Transverse colon (tissue), 4 donors: ENCODE measurements at regions not wholly inside any gene's neighbourhood (a gene's known extent, or its start where the extent isn't known, plus 50 kb on each side); places are given as distances from the start of the nearest gene placed in this dataset.
"Not testable (repeated sequence)": the region's sequence is repeated elsewhere in the genome, so short reads cannot be mapped to it uniquely, and the experiment has no call there.

Experiments used
- DNase-seq: peaks from one replicate; pipeline ENCODE4 v3.0.0-alpha.2; 2019
- H3K27ac ChIP-seq, 4 donors: fragments of 200-600 bp; sonication (generic); 2 replicates each; pipeline ENCODE4 v1.5.1; 2016 to 2018; ENCODE audit warnings: inconsistent platforms in 4 of 4
- H3K27me3 ChIP-seq: fragments of 200-600 bp; sonication (generic); 2 replicates; pipeline ENCODE4 v1.5.1; 2017; ENCODE audit warnings: inconsistent platforms
- H3K36me3 ChIP-seq, 4 donors: fragments of 200-600 bp; sonication (generic); 2 replicates each; pipeline ENCODE4 v1.5.1; 2017 to 2019; ENCODE audit warnings: inconsistent platforms in 4 of 4
- H3K4me1 ChIP-seq, 4 donors: fragments of 200-600 bp; sonication (generic); 2 replicates each; pipeline ENCODE4 v1.5.1; 2017 to 2020; ENCODE audit warnings: inconsistent platforms in 4 of 4
- H3K4me3 ChIP-seq, 4 donors: fragments of 200-600 bp; sonication (generic); 1 replicate in 1 of 4; 2 replicates in 3 of 4; pipeline versions ENCODE4 v1.5.1 to v1.6.1; 2017 to 2019; ENCODE audit warnings: inconsistent platforms in 4 of 4
- H3K9me3 ChIP-seq, 2 donors: fragments of 200-600 bp; sonication (generic); 2 replicates each; pipeline ENCODE4 v1.5.1; 2017 to 2019; ENCODE audit warnings: inconsistent platforms in 2 of 2
- CTCF ChIP-seq, 5 experiments: fragments of 200-600 bp in 3 of 5; fragments of 450-650 bp in 2 of 5; sonication (generic) in 3 of 5; IDR thresholded peaks; 1 replicate in 2 of 5; 2 replicates in 3 of 5; pipeline ENCODE4 v1.5.1; 2016 to 2017; ENCODE audit warnings: antibody characterized with exemption in 5 of 5, inconsistent platforms in 3 of 5, mild to moderate bottlenecking in 2 of 5, moderate library complexity in 1 of 5
- EP300 ChIP-seq: sonication (generic); formaldehyde crosslinking; IDR thresholded peaks from one replicate; pipeline ENCODE4 v1.6.1; 2017; ENCODE audit warnings: antibody characterized with exemption, low read depth
- POLR2A ChIP-seq: fragments of 450-650 bp; IDR thresholded peaks from one replicate; pipeline ENCODE4 v1.6.1; 2016; ENCODE audit warnings: antibody characterized with exemption, mild to moderate bottlenecking, moderate library complexity
- POLR2AphosphoS5 ChIP-seq, 3 donors: sonication (generic); formaldehyde crosslinking; IDR thresholded peaks; one replicate each; pipeline ENCODE4 v1.6.1; 2016; ENCODE audit warnings: antibody characterized with exemption in 3 of 3
- WGBS, 2 donors: methylation state at CpG; one replicate each; pipeline ENCODE4 v1.1.5; 2018; ENCODE audit warnings: low coverage in 1 of 2; 5-methylcytosine and 5-hydroxymethylcytosine counted together
- in situ Hi-C, 4 donors: fragments of 200-750 bp; cut with MboI; loops; one replicate each; pipeline versions ENCODE4 v1.15.0 to v1.15.1; 2017; ENCODE audit warnings: low sequenced_read_pairs in 3 of 4, low pct_ligation_motif_present in 1 of 4, low pct_unique_long_range_greater_than_20kb in 1 of 4
- intact Hi-C: fragments of 100-400 bp; cut with DNase I; formaldehyde crosslinking; loops from one replicate; pipeline ENCODE4 v1.15.1; 2023; ENCODE audit warnings: low total_unique reads

GRCh38 chr4:121593760-121594159, 103.0 kb downstream of the ANXA5 start:
- in situ Hi-C loops, result no loop called here
- H3K36me3 ChIP-seq, result no peaks in the 10 kb centered on the region
- DNase-seq, result no peak
- TF ChIP-seq CTCF (IDR thresholded peaks at IDR 0.05), result no peak
- TF ChIP-seq POLR2AphosphoS5 (IDR thresholded peaks at IDR 0.05), result no peak
- no peak for TF ChIP-seq EP300
- no peak for TF ChIP-seq POLR2A
- H3K27me3 ChIP-seq, result no peaks in the 10 kb centered on the region
- H3K4me1 ChIP-seq, result no peaks in the 10 kb centered on the region
- no peak overlapping the region for H3K4me3 ChIP-seq
- intact Hi-C loops, result no loop called here
- H3K27ac ChIP-seq, result no peak overlapping the region
- H3K9me3 ChIP-seq, result no peaks in the 10 kb centered on the region

- 60 to 82% methylated on average over 1 to 3 of the region's 3 CpGs for WGBS, 2 donors
- H3K27me3 ChIP-seq, H3K27ac ChIP-seq, DNase-seq, H3K36me3 ChIP-seq, H3K4me3 ChIP-seq, H3K9me3 ChIP-seq, intact Hi-C loops, H3K4me1 ChIP-seq, in situ Hi-C loops: not testable (repeated sequence)
Measured at GRCh38 chr4:121592257-121592656, 104.5 kb downstream of the ANXA5 start.

GRCh38 chr4:121584836-121585235, 111.9 kb downstream of the ANXA5 start:
- Histone ChIP-seq H3K4me1 (no peaks in the 10 kb centered on the region), H3K4me3 (no peak overlapping the region), H3K36me3 (no peaks in the 10 kb centered on the region), H3K9me3 (no peaks in the 10 kb centered on the region), H3K27ac (no peak overlapping the region), H3K27me3 (no peaks in the 10 kb centered on the region)
- WGBS, 2 donors, result 44 to 69% methylated on average over 1 of the region's 1 CpG
- intact Hi-C loops (no loop called here), in situ Hi-C loops (no loop called here)
- TF ChIP-seq POLR2AphosphoS5 (IDR thresholded peaks at IDR 0.05), result no peak
- no peak for DNase-seq

GRCh38 chr4:121583396-121583795, 113.4 kb downstream of the ANXA5 start:
- TF ChIP-seq EP300 (no peak), POLR2AphosphoS5 (IDR thresholded peaks at IDR 0.05) (no peak), POLR2A (no peak), CTCF (IDR thresholded peaks at IDR 0.05) (no peak)
- WGBS, 2 donors, result 60 to 64% methylated on average over 3 of the region's 3 CpGs
- intact Hi-C loops (no loop called here), in situ Hi-C loops (no loop called here)
- Histone ChIP-seq H3K27ac (no peak overlapping the region), H3K9me3 (no peaks in the 10 kb centered on the region), H3K4me3 (no peak overlapping the region), H3K27me3 (no peaks in the 10 kb centered on the region), H3K4me1 (no peaks in the 10 kb centered on the region), H3K36me3 (no peaks in the 10 kb centered on the region)
- DNase-seq, result no peak

- in situ Hi-C loops (no loop called here), intact Hi-C loops (no loop called here)
- no peak for TF ChIP-seq EP300
- TF ChIP-seq CTCF (IDR thresholded peaks at IDR 0.05), result no peak
- no peak for TF ChIP-seq POLR2AphosphoS5 (IDR thresholded peaks at IDR 0.05)
- TF ChIP-seq POLR2A, result no peak
- Histone ChIP-seq H3K36me3 (no peaks in the 10 kb centered on the region), H3K9me3 (no peaks in the 10 kb centered on the region), H3K27me3 (no peaks in the 10 kb centered on the region), H3K4me3 (no peak overlapping the region), H3K4me1 (no peaks in the 10 kb centered on the region), H3K27ac (no peak overlapping the region)
- DNase-seq, result no peak
Measured at GRCh38 chr4:121582296-121582695, 114.5 kb downstream of the ANXA5 start.

- in situ Hi-C loops, H3K27me3 ChIP-seq, H3K4me3 ChIP-seq, H3K27ac ChIP-seq, H3K4me1 ChIP-seq, intact Hi-C loops, H3K9me3 ChIP-seq, DNase-seq, H3K36me3 ChIP-seq: not testable (repeated sequence)
- WGBS, 2 donors, result 94 to 97% methylated on average over 3 of the region's 3 CpGs
Measured at GRCh38 chr4:121575392-121575791, 121.4 kb downstream of the ANXA5 start.
